SK-N-SH (cell line): ENCODE measurements at regions not wholly inside any gene's neighbourhood (a gene's known extent, or its start where the extent isn't known, plus 50 kb on each side); places are given as distances from the start of the nearest gene placed in this dataset.

ENCODE experiments used
- CTCF ChIP-seq: fragments of 200-600 bp; sonication (generic); IDR thresholded peaks from 2 replicates; pipeline ENCODE4 v1.6.1; 2017; ENCODE audit warnings: antibody characterized with exemption, mild to moderate bottlenecking, moderate library complexity
- EP300 ChIP-seq, 2 experiments: IDR thresholded peaks; 2 replicates each; pipeline versions ENCODE4 v1.4.0 to v1.6.1; 2012; ENCODE audit warnings: borderline replicate concordance in 1 of 2, low read depth in 1 of 2, low read length in 1 of 2
- FOSL2 ChIP-seq: IDR thresholded peaks from 2 replicates; pipeline ENCODE4 v1.4.0; 2012; ENCODE audit warnings: low read depth, mild to moderate bottlenecking, moderate library complexity, borderline replicate concordance
- FOXM1 ChIP-seq: IDR thresholded peaks from 2 replicates; pipeline ENCODE4 v1.4.0; 2012; ENCODE audit warnings: low read depth, mild to moderate bottlenecking
- POLR2AphosphoS5 ChIP-seq: IDR thresholded peaks from 2 replicates; pipeline ENCODE4 v1.6.1; 2012; ENCODE audit warnings: low read depth, low read length
- RAD21 ChIP-seq: IDR thresholded peaks from 2 replicates; pipeline ENCODE4 v1.6.1; 2012; ENCODE audit warnings: mild to moderate bottlenecking, low read length
- RFX5 ChIP-seq: IDR thresholded peaks from 2 replicates; pipeline ENCODE4 v1.6.1; 2012; ENCODE audit warnings: mild to moderate bottlenecking, improper control_type of control experiment, low read length

- TF ChIP-seq CTCF (no peak), EP300 (IDR thresholded peaks at IDR 0.05; ENCODE audit: borderline replicate concordance in 1 of 2, low read depth in 1 of 2, low read length in 1 of 2) (no peak), FOSL2 (no peak), FOXM1 (no peak), RAD21 (no peak), POLR2AphosphoS5 (no peak), RFX5 (no peak)
Measured at GRCh38 chr6:166768761-166769160, 141.7 kb upstream of the RPS6KA2 start.
